Caki2 (cell line): ENCODE measurements at regions not wholly inside any gene's neighbourhood (a gene's known extent, or its start where the extent isn't known, plus 50 kb on each side); places are given as distances from the start of the nearest gene placed in this dataset.

ENCODE experiments used
- DNase-seq: peaks from one replicate; pipeline ENCODE4 v3.0.0-alpha.2; 2015; ENCODE audit warnings: low read depth
- in situ Hi-C: cut with HindIII; loops from 2 replicates; pipeline ENCODE4 v1.10.0; 2016; ENCODE audit warnings: low sequenced_read_pairs, low pct_unique_long_range_greater_than_20kb, mixed read lengths

DNA sequence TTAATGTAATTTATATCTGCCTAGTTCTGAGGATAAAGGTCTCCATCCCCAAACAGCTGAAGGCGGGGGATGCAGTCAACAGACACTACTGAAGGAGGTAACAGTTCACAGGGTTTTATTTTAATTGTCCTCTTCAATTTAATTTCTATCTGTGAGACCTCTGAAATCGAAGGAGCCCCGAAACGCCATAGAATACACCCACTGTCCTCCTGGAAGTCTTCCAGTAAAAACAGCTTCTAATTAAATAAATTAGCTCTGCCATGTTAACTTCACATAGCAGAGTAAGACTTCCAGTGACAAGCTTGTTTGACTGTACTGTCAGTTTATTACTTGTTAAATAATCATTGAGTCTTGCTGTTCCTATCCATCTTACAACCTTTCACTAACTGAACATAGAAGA, 193.5 kb downstream of the SEC61B start:
- in situ Hi-C loops: no loop called here
- no peak for DNase-seq

DNA sequence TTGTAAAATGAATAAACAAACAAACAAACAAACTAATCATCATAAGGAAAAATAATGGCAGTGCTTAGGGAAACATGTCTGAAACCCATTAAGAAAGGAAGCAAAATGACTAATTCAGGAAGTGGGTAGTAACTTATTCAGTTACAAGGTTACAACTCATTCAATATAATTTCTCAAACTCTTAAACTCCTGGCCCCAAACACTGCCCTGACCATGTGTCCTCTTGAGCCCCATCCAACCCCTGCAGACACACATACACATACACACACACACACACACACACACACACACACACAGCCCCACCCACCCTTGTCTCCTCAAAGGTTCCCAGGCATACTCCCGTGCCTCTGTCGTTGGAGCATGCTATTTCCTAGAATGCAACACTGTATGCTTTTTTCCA, 193.9 kb downstream of the SEC61B start:
- no peak for DNase-seq

DNA sequence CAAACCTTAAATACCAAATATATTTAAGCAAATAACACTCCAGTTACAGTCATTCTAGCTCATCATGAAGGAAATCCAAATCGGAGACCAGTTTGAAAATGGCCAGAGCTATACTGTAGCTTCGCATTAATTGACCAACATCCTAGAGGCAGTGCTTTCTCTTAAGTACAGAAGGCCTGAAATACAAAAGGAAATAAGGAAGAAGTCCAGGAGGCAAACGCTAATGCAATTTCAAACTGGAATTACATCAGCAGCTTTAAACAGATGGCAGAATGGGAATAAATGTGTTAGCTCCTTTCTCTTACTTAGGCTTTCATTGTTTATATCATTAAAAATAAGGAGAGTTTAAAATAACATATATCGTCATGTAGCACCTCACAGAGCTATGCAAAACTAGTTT, 197.0 kb downstream of the SEC61B start:
- no peak for DNase-seq
- in situ Hi-C loops: no loop called here

More for the DNA sequence above, 193.9 kb downstream of the SEC61B start:
- in situ Hi-C loops: no loop called here

DNA sequence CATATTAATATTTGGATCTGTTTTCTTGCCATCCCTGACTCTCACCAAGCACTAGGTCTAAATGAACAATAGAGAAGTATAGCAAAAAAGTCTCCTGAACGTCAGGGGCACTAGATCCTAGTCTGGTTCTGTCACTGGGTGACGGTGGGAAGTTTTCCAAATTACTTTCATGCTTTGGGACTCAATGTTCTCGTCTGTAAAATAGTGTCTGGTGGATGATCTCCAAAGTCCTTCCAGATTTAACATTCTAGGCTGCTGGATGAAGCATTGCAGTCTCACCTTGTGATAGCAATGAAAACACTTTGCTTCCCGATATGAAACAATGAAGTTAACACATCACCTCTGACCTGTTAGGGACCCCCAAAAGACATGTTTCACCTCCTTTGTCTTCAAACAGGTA, 199.3 kb downstream of the SEC61B start:
- in situ Hi-C loops: no loop called here
- no peak for DNase-seq

GRCh38 chr9:99425124-99425523, 203.0 kb downstream of the SEC61B start:
- no peak for DNase-seq
- in situ Hi-C loops: no loop called here

DNA sequence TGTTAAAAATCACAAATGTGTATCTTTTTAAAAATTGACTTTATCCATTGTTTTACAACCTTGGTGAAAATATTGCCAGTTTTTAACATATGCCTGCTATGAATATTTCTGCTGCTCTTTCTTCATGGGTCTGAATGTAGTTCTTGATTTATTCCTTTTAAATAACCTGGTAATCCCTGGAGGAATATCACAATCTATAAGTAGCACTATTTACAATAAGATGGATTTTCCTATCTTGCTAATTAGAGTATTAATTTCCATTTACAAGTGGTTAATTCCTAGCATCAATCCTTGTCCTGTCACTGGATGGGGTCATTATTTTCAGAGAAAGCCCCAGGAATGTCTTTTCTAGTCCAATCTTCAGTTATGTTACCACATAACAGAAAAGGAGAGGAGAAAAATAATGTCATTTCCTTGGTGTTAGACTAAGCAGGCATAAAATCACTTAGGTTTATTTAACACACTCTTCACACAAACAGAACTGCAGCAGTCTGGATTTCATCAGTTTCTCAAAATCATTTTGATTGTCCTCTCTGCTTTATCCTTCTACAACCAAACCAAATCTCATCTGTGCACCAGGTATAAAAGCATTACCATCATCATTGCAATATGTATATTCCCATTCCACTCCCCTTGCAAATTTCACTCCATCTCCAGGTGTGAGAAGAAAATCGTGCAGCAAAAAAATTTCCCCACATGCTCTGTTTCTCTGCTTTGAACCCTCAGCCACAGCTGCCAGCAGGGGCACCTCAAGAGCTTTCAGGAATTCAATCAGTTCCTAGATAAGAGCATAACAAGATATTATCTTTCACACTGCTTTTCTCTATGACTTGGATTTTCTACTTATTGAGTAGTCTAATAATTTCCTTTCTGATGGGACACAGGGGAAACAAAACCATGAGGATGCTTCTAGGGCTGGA, 204.1 kb downstream of the SEC61B start:
- in situ Hi-C loops: no loop called here
- no peak for DNase-seq

DNA sequence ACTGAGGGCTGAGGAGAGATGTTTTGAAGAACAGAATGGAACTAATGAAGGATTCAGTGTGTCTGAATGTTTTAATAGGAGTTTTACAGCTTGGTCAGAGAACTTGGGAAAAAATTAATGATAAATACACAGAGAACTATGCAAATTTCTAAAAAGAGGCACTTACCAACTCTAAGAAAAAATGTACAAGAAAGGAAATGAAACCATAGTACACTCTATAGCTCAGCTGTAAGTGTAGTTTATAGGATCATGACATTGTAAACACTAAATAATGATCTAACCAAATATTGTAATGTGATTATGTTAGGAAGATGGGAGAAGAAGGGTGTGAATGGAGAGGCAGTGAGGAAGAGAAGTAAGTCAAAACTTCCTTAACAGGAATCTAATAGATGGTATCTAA, 205.2 kb downstream of the SEC61B start:
- in situ Hi-C loops: no loop called here

DNA sequence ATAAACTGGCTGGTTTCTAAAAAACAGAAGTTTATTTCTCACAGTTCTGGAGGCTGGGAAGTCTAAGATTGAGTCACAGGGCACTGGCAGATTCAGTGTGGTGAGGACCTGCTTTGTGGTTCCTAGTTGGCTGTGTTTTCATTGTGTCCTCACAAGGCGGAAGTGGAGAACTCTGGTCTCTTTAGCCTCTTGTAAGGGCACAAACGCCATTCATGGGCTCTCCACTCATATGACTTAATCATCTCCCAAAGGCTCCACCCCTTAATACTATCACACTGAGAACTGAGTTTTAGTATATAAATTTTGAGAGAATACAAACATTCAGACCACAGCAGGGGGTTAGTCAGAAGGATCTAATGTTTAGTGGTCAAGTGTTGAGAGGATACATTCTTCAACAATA, 208.2 kb downstream of the SEC61B start:
- no peak for DNase-seq
- in situ Hi-C loops: no loop called here

More for the DNA sequence above, 205.2 kb downstream of the SEC61B start:
- no peak for DNase-seq

GRCh38 chr9:99431103-99431502, 209.0 kb downstream of the SEC61B start:
- no peak for DNase-seq
- in situ Hi-C loops: no loop called here

DNA sequence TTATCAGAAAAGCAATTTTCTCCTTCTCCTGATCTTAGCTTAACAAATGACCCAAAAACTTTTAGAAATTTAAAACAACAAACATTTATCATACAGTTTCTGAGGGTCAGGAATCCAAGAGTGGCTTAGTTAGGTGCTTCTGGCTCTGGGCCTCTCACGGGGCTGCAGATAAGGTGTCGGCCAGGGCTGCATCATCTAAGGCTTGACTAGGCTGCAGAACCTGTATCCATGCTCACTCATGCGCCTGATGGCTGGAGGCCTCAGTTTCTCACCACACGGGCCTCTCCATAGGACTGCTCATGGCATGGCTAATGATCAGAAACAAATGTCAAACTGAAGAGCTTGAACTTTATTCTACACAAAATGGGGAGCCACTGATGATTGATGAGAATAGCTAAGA, 210.0 kb downstream of the SEC61B start:
- no peak for DNase-seq
- in situ Hi-C loops: no loop called here

GRCh38 chr9:99433095-99433494, 211.0 kb downstream of the SEC61B start:
- no peak for DNase-seq
- in situ Hi-C loops: no loop called here

DNA sequence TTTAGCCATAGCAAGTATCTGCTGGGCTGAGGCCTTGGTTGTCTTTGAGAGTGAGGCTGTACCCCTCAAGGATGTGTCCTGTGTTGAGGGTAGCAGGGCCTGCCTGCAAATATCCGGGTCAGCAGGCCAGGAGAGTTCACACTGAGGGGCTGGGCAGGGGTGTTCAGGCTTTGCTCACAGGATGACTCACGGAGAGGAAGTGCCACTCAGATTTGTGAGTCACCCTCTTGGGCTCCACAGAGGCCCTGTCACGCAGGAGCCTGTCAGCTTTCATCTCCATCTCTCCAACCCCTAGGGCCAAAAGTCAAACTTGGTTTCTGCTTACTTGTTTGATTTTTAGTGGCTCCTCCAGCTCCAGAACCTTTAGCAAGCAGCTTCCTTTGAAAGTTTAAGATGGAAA, 211.5 kb downstream of the SEC61B start:
- in situ Hi-C loops: no loop called here

GRCh38 chr9:99436616-99437015, 214.5 kb downstream of the SEC61B start:
- DNase-seq: no peak
- in situ Hi-C loops: no loop called here

More for the DNA sequence above, 211.5 kb downstream of the SEC61B start:
- peak; percentile 16 for DNase-seq

GRCh38 chr9:99437145-99437544, 215.1 kb downstream of the SEC61B start:
- no peak for DNase-seq
- in situ Hi-C loops: no loop called here

- in situ Hi-C loops: no loop called here
- DNase-seq: no peak
These were observed 216.5 kb downstream of the SEC61B start for GRCh38 chr9:99438596-99438995.

DNA sequence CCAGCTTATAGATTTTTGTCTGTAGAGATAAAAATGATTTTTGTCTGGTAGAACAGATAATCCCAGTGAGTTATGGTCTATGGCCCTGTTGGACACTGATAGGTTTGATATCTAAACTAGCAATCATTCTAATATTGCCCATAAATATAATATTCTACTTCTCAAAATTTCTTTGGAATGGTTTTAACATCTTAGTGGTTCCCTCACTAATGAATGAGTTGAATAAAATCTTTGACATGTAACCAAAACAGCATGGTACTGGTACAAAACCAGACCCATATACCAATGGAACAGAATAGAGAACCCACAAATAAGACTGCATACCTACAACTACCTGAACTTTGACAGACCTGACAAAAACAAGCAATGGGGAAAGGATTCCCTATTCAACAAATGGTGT, 219.7 kb downstream of the SEC61B start:
- in situ Hi-C loops: no loop called here
- no peak for DNase-seq

GRCh38 chr9:99445371-99445891, 223.3 kb downstream of the SEC61B start:
- in situ Hi-C loops: no loop called here
- no peak for DNase-seq

DNA sequence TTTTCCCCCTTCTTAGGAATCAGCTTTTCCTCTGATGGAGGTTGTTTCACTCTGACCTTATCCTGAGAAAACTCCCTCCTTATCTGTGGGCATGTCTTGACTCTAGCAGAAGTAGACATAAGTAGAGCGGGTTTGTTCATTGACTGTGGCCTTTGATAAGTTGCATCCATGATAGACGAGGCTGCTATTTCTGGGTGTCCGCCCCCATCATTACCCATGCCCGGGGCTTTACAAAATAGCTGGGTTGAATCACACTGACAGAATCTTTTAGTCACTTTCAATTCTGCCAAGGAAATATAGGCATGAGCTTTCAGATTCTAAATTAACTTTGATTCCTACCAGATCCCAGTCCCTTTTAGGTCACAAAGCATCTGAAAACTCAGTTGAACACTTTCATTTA, 223.8 kb downstream of the SEC61B start:
- DNase-seq: no peak
- in situ Hi-C loops: no loop called here

GRCh38 chr9:99447951-99448350, 225.9 kb downstream of the SEC61B start:
- in situ Hi-C loops: no loop called here

GRCh38 chr9:99449726-99450125, 227.6 kb downstream of the SEC61B start:
- no peak for DNase-seq
- in situ Hi-C loops: no loop called here

More at GRCh38 chr9:99447951-99448350, 225.9 kb downstream of the SEC61B start:
- DNase-seq: no peak
